Gastrocnemius medialis (tissue), 4 donors: ENCODE measurements at regions not wholly inside any gene's neighbourhood (a gene's known extent, or its start where the extent isn't known, plus 50 kb on each side); places are given as distances from the start of the nearest gene placed in this dataset.

Experiments
- CTCF ChIP-seq, 5 experiments: fragments of 450-650 bp in 3 of 5; fragments of 200-600 bp in 2 of 5; sonication (generic) in 2 of 5; IDR thresholded peaks in 4 of 5; conservative IDR thresholded peaks in 1 of 5; 1 replicate in 4 of 5; 2 replicates in 1 of 5; pipeline ENCODE4 v1.5.1; 2016 to 2019; ENCODE audit warnings: antibody characterized with exemption in 5 of 5, mild to moderate bottlenecking in 3 of 5, moderate library complexity in 3 of 5
- POLR2A ChIP-seq, 2 donors: fragments of 450-650 bp; IDR thresholded peaks; one replicate each; pipeline ENCODE4 v1.6.1; 2017; ENCODE audit warnings: antibody characterized with exemption in 2 of 2, mild to moderate bottlenecking in 2 of 2, moderate library complexity in 2 of 2

GRCh38 chrX:840556-840955 lies 210.0 kb downstream of the SHOX start:
- TF ChIP-seq POLR2A (IDR thresholded peaks at IDR 0.05) (no peak), CTCF (IDR thresholded peaks at IDR 0.05 in 4 of 5, conservative IDR thresholded peaks at IDR 0.05 in 1 of 5) (no peak)
